Liver (tissue), 3 donors: ENCODE measurements at regions not wholly inside any gene's neighbourhood (a gene's known extent, or its start where the extent isn't known, plus 50 kb on each side); places are given as distances from the start of the nearest gene placed in this dataset.

Source experiments
- ATF3 ChIP-seq: IDR thresholded peaks from 2 replicates; pipeline ENCODE4 v1.6.1; 2016; ENCODE audit warnings: antibody characterized with exemption
- CTCF ChIP-seq: fragments of 150-350 bp; IDR thresholded peaks from 2 replicates; pipeline ENCODE4 v1.5.1; 2017; ENCODE audit warnings: improper control_type of control experiment, low read depth, low read length; ENCODE audit not compliant: missing input control
- GABPA ChIP-seq, 2 donors: IDR thresholded peaks in 1 of 2; conservative IDR thresholded peaks in 1 of 2; 2 replicates each; pipeline ENCODE4 v1.6.1; 2016; ENCODE audit warnings: antibody characterized with exemption in 2 of 2, mild to moderate bottlenecking in 1 of 2, moderate library complexity in 1 of 2
- HNF4G ChIP-seq: IDR thresholded peaks from 2 replicates; pipeline ENCODE4 v1.6.1; 2016; ENCODE audit warnings: antibody characterized with exemption
- RAD21 ChIP-seq, 2 donors: IDR thresholded peaks; 2 replicates each; pipeline ENCODE4 v1.6.1; 2016; ENCODE audit warnings: antibody characterized with exemption in 2 of 2, mild to moderate bottlenecking in 2 of 2
- REST ChIP-seq: IDR thresholded peaks from 2 replicates; pipeline ENCODE4 v1.6.1; 2016; ENCODE audit warnings: antibody characterized with exemption, mild to moderate bottlenecking
- TAF1 ChIP-seq: conservative IDR thresholded peaks from 2 replicates; pipeline ENCODE4 v1.6.1; 2016; ENCODE audit warnings: antibody characterized with exemption, mild to moderate bottlenecking
- donor health status: healthy.
- donor health status: healthy.

GRCh38 chr21:16568244-16568643 lies 838.5 kb downstream of the USP25 start:
- TF ChIP-seq REST (no peak), TAF1 (no peak), CTCF (no peak), ATF3 (no peak), GABPA (IDR thresholded peaks at IDR 0.05 in 1 of 2, conservative IDR thresholded peaks at IDR 0.05 in 1 of 2) (no peak), RAD21 (IDR thresholded peaks at IDR 0.05) (no peak), HNF4G (no peak)
